Thyroid gland (tissue), 4 donors: ENCODE measurements at regions not wholly inside any gene's neighbourhood (a gene's known extent, or its start where the extent isn't known, plus 50 kb on each side); places are given as distances from the start of the nearest gene placed in this dataset.

Source experiments
- CTCF ChIP-seq, 6 experiments: fragments of 200-600 bp in 3 of 6; fragments of 450-650 bp in 3 of 6; sonication (generic) in 3 of 6; IDR thresholded peaks; one replicate each; pipeline ENCODE4 v1.5.1; 2016 to 2019; ENCODE audit warnings: antibody characterized with exemption in 6 of 6, mild to moderate bottlenecking in 2 of 6, inconsistent platforms in 1 of 6, moderate library complexity in 1 of 6
- POLR2A ChIP-seq, 2 donors: fragments of 450-650 bp; IDR thresholded peaks; one replicate each; pipeline ENCODE4 v1.6.1; 2017; ENCODE audit warnings: antibody characterized with exemption in 2 of 2, mild to moderate bottlenecking in 2 of 2, moderate library complexity in 1 of 2

- TF ChIP-seq CTCF (IDR thresholded peaks at IDR 0.05), result no peak
- TF ChIP-seq POLR2A (IDR thresholded peaks at IDR 0.05), result no peak
Measured at GRCh38 chr10:43930243-43930642, 281.6 kb upstream of the ZNF32 start.
